ENCODE measurements at regions not wholly inside any gene's neighbourhood (a gene's known extent, or its start where the extent isn't known, plus 50 kb on each side); places are given as distances from the start of the nearest gene placed in this dataset.

GRCh38 chr4:33532821-33533220 is 2711.5 kb downstream of the ARAP2 start:
- H3K9ac ChIP-seq (ENCODE audit: low read length), result no peak overlapping the region
- no CpG with 5 or more reads among the region's 2 CpGs for WGBS
- H2BK5ac ChIP-seq (ENCODE audit: low read depth, low read length, poor library complexity, severe bottlenecking), result no peak overlapping the region
- no peak overlapping the region for H4K91ac ChIP-seq (ENCODE audit: low read length)
- no peak overlapping the region for H2AFZ ChIP-seq (ENCODE audit: low read depth, low read length)
- H3K23ac ChIP-seq (ENCODE audit: low read length in 2 of 2), result no peak overlapping the region
- H3K36me3 ChIP-seq (ENCODE audit: control insufficient read depth in 1 of 2, insufficient read depth in 2 of 2, low read depth in 1 of 2, low read length in 2 of 2), result no peaks in the 10 kb centered on the region
- H3K4me2 ChIP-seq (ENCODE audit: low read length, poor library complexity, severe bottlenecking), result no peak overlapping the region
- H3K27ac ChIP-seq (ENCODE audit: low read length, poor library complexity, severe bottlenecking), result no peak overlapping the region
- H3K14ac ChIP-seq (ENCODE audit: low read length in 2 of 2), result no peak overlapping the region
- no peak overlapping the region for H2BK12ac ChIP-seq (ENCODE audit: low read length in 2 of 2)
- no peak overlapping the region for H2BK15ac ChIP-seq (ENCODE audit: low read depth, poor library complexity, severe bottlenecking)
- no peaks in the 10 kb centered on the region for H3K4me1 ChIP-seq (ENCODE audit: control insufficient read depth, insufficient read depth, low read depth, low read length)
- H3K18ac ChIP-seq (ENCODE audit: low read depth in 1 of 2, low read length in 2 of 2), result no peak overlapping the region
- no peak overlapping the region for H4K8ac ChIP-seq (ENCODE audit: low read length)
- no peaks in the 10 kb centered on the region for H3K79me1 ChIP-seq (replicated peaks; ENCODE audit: low read length, poor library complexity, severe bottlenecking)
- no peak overlapping the region for H2BK120ac ChIP-seq (ENCODE audit: low read depth, low read length)
- no peak overlapping the region for H3K4me3 ChIP-seq (ENCODE audit: insufficient read depth in 1 of 2, low read depth in 1 of 2, low read length in 2 of 2)
- no peak overlapping the region for H2AK5ac ChIP-seq (ENCODE audit: low read length, severe bottlenecking)
- no peaks in the 10 kb centered on the region for H3K27me3 ChIP-seq (ENCODE audit: control insufficient read depth in 1 of 2, insufficient read depth in 1 of 2, low read length in 2 of 2)
- H3K4ac ChIP-seq (ENCODE audit: low read depth in 1 of 2, low read length in 2 of 2), result no peak overlapping the region
- no peak for DNase-seq
- no peaks in the 10 kb centered on the region for H3K9me3 ChIP-seq (ENCODE audit: control insufficient read depth, low read length)

DNA sequence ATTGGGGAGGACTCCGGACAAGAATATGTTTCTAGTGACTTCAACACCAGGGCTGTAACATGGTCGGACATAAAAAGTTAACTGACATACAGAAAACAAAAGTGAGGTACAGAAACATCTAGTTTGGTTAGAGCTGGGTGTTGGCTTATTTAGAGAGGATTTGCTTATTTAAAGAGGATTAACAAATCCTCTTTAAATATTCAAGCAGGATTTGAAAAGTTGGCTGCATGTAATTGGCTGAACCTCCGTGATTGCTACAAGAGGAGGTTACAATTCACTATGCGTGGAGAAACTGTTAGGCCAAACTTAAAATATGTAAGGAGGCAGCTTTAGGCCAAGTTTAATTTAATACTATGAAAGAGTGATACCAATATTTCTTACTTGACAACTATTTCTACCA is 2707.4 kb downstream of the ARAP2 start:
- Histone ChIP-seq H2BK120ac (ENCODE audit: low read depth, low read length) (no peak overlapping the region), H3K18ac (ENCODE audit: low read depth in 1 of 2, low read length in 2 of 2) (no peak overlapping the region), H3K14ac (ENCODE audit: low read length in 2 of 2) (no peak overlapping the region), H3K4me3 (ENCODE audit: insufficient read depth in 1 of 2, low read depth in 1 of 2, low read length in 2 of 2) (no peak overlapping the region), H3K79me1 (replicated peaks; ENCODE audit: low read length, poor library complexity, severe bottlenecking) (no peaks in the 10 kb centered on the region), H3K36me3 (ENCODE audit: control insufficient read depth in 1 of 2, insufficient read depth in 2 of 2, low read depth in 1 of 2, low read length in 2 of 2) (no peaks in the 10 kb centered on the region), H2AK5ac (ENCODE audit: low read length, severe bottlenecking) (no peak overlapping the region), H3K27me3 (ENCODE audit: control insufficient read depth in 1 of 2, insufficient read depth in 1 of 2, low read length in 2 of 2) (no peaks in the 10 kb centered on the region), H3K4ac (ENCODE audit: low read depth in 1 of 2, low read length in 2 of 2) (no peak overlapping the region), H2BK15ac (ENCODE audit: low read depth, poor library complexity, severe bottlenecking) (no peak overlapping the region), H3K27ac (ENCODE audit: low read length, poor library complexity, severe bottlenecking) (no peak overlapping the region), H3K23ac (ENCODE audit: low read length in 2 of 2) (no peak overlapping the region), H3K4me2 (ENCODE audit: low read length, poor library complexity, severe bottlenecking) (no peak overlapping the region), H4K91ac (ENCODE audit: low read length) (no peak overlapping the region), H2AFZ (ENCODE audit: low read depth, low read length) (no peak overlapping the region), H2BK5ac (ENCODE audit: low read depth, low read length, poor library complexity, severe bottlenecking) (no peak overlapping the region), H3K9ac (ENCODE audit: low read length) (no peak overlapping the region), H3K4me1 (ENCODE audit: control insufficient read depth, insufficient read depth, low read depth, low read length) (no peaks in the 10 kb centered on the region), H3K9me3 (ENCODE audit: control insufficient read depth, low read length) (peaks cover 5% of the 10 kb centered on the region), H4K8ac (ENCODE audit: low read length) (no peak overlapping the region), H2BK12ac (ENCODE audit: low read length in 2 of 2) (no peak overlapping the region)
- 95% methylated on average over 2 of the region's 4 CpGs for WGBS
- DNase-seq, result no peak

- no peak overlapping the region for H2BK5ac ChIP-seq (ENCODE audit: low read depth, low read length, poor library complexity, severe bottlenecking)
- no peaks in the 10 kb centered on the region for H3K4me1 ChIP-seq (ENCODE audit: control insufficient read depth, insufficient read depth, low read depth, low read length)
- H3K27me3 ChIP-seq (ENCODE audit: control insufficient read depth in 1 of 2, insufficient read depth in 1 of 2, low read length in 2 of 2), result no peaks in the 10 kb centered on the region
- no peak overlapping the region for H3K23ac ChIP-seq (ENCODE audit: low read length in 2 of 2)
- no peak overlapping the region for H2BK12ac ChIP-seq (ENCODE audit: low read length in 2 of 2)
- no peak overlapping the region for H4K8ac ChIP-seq (ENCODE audit: low read length)
- H3K9me3 ChIP-seq (ENCODE audit: control insufficient read depth, low read length), result peaks cover 9% of the 10 kb centered on the region
- H3K14ac ChIP-seq (ENCODE audit: low read length in 2 of 2), result no peak overlapping the region
- H3K4ac ChIP-seq (ENCODE audit: low read depth in 1 of 2, low read length in 2 of 2), result no peak overlapping the region
- no peak overlapping the region for H2AFZ ChIP-seq (ENCODE audit: low read depth, low read length)
- no peak overlapping the region for H2BK15ac ChIP-seq (ENCODE audit: low read depth, poor library complexity, severe bottlenecking)
- H3K9ac ChIP-seq (ENCODE audit: low read length), result no peak overlapping the region
- no peaks in the 10 kb centered on the region for H3K36me3 ChIP-seq (ENCODE audit: control insufficient read depth in 1 of 2, insufficient read depth in 2 of 2, low read depth in 1 of 2, low read length in 2 of 2)
- H3K18ac ChIP-seq (ENCODE audit: low read depth in 1 of 2, low read length in 2 of 2), result no peak overlapping the region
- no peak overlapping the region for H3K4me3 ChIP-seq (ENCODE audit: insufficient read depth in 1 of 2, low read depth in 1 of 2, low read length in 2 of 2)
- no peak overlapping the region for H2BK120ac ChIP-seq (ENCODE audit: low read depth, low read length)
- no peak for DNase-seq
- H3K79me1 ChIP-seq (replicated peaks; ENCODE audit: low read length, poor library complexity, severe bottlenecking), result no peaks in the 10 kb centered on the region
- H3K4me2 ChIP-seq (ENCODE audit: low read length, poor library complexity, severe bottlenecking), result no peak overlapping the region
- no peak overlapping the region for H2AK5ac ChIP-seq (ENCODE audit: low read length, severe bottlenecking)
- H4K91ac ChIP-seq (ENCODE audit: low read length), result no peak overlapping the region
- no peak overlapping the region for H3K27ac ChIP-seq (ENCODE audit: low read length, poor library complexity, severe bottlenecking)
- WGBS, result 88% methylated on average over 1 of the region's 1 CpG
These were observed 2706.8 kb downstream of the ARAP2 start for GRCh38 chr4:33537527-33537926.

DNA sequence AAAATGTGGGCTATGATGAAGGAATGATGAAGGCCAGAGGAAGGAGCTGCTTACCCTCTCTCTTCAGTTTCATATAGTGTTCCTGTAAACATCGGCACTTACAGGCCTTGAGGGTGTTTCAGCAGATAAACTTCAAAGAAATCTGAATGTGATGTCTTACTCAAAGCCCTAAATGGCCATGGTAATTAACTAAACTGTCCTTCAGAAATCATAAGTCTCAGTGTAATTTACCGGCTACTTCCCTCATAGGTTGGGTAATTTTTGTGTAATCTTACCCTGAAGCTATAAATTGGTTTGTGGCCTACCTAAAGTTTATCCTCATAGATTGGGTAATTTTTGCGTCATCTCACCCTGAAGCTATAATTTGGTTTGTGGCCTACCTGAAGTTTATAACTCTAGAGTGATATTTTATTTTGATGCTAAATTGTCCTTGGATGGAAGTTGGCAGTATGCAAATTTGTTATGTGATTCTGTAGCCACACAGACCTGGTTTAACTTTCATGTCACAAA is 2700.3 kb downstream of the ARAP2 start:
- Histone ChIP-seq H2BK5ac (ENCODE audit: low read depth, low read length, poor library complexity, severe bottlenecking) (no peak overlapping the region), H4K8ac (ENCODE audit: low read length) (no peak overlapping the region), H2AFZ (ENCODE audit: low read depth, low read length) (no peak overlapping the region), H3K14ac (ENCODE audit: low read length in 2 of 2) (no peak overlapping the region), H4K91ac (ENCODE audit: low read length) (no peak overlapping the region), H3K4me3 (ENCODE audit: insufficient read depth in 1 of 2, low read depth in 1 of 2, low read length in 2 of 2) (no peak overlapping the region), H3K79me1 (replicated peaks; ENCODE audit: low read length, poor library complexity, severe bottlenecking) (no peaks in the 10 kb centered on the region), H3K23ac (ENCODE audit: low read length in 2 of 2) (no peak overlapping the region), H3K4me2 (ENCODE audit: low read length, poor library complexity, severe bottlenecking) (no peak overlapping the region), H2AK5ac (ENCODE audit: low read length, severe bottlenecking) (no peak overlapping the region), H3K4me1 (ENCODE audit: control insufficient read depth, insufficient read depth, low read depth, low read length) (no peaks in the 10 kb centered on the region), H3K27me3 (ENCODE audit: control insufficient read depth in 1 of 2, insufficient read depth in 1 of 2, low read length in 2 of 2) (no peaks in the 10 kb centered on the region), H3K27ac (ENCODE audit: low read length, poor library complexity, severe bottlenecking) (no peak overlapping the region), H2BK12ac (ENCODE audit: low read length in 2 of 2) (no peak overlapping the region), H2BK15ac (ENCODE audit: low read depth, poor library complexity, severe bottlenecking) (no peak overlapping the region), H3K9me3 (ENCODE audit: control insufficient read depth, low read length) (peaks cover 27% of the 10 kb centered on the region), H2BK120ac (ENCODE audit: low read depth, low read length) (no peak overlapping the region), H3K36me3 (ENCODE audit: control insufficient read depth in 1 of 2, insufficient read depth in 2 of 2, low read depth in 1 of 2, low read length in 2 of 2) (no peaks in the 10 kb centered on the region), H3K9ac (ENCODE audit: low read length) (no peak overlapping the region), H3K18ac (ENCODE audit: low read depth in 1 of 2, low read length in 2 of 2) (no peak overlapping the region), H3K4ac (ENCODE audit: low read depth in 1 of 2, low read length in 2 of 2) (no peak overlapping the region)
- DNase-seq, result no peak
- 100% methylated on average over 3 of the region's 3 CpGs for WGBS
